22Rv1 (cell line): ENCODE measurements at regions not wholly inside any gene's neighbourhood (a gene's known extent, or its start where the extent isn't known, plus 50 kb on each side); places are given as distances from the start of the nearest gene placed in this dataset.

ENCODE experiments used
- CTCF ChIP-seq: fragments of 450-650 bp; IDR thresholded peaks from 2 replicates; pipeline ENCODE4 v1.5.1; 2017; ENCODE audit warnings: mild to moderate bottlenecking
- ZFX ChIP-seq: fragments of 450-650 bp; IDR thresholded peaks from 2 replicates; pipeline ENCODE4 v1.6.1; 2017; ENCODE audit warnings: antibody characterized with exemption, borderline replicate concordance

- TF ChIP-seq CTCF (no peak), ZFX (no peak)
Observed at GRCh38 chr12:19844224-19844623, 404.9 kb downstream of the AEBP2 start.
